Memory B cell (primary cell): ENCODE measurements at regions not wholly inside any gene's neighbourhood (a gene's known extent, or its start where the extent isn't known, plus 50 kb on each side); places are given as distances from the start of the nearest gene placed in this dataset.
"Not testable (repeated sequence)": the region's sequence is repeated elsewhere in the genome, so short reads cannot be mapped to it uniquely, and the experiment has no call there.

Experiments used
- ATAC-seq: fragments of 150-1000 bp; cut with Tn5 transposase; 2 replicates; pipeline ENCODE4 v1.10.0; 2021; ENCODE audit warnings: low read depth, mild to moderate bottlenecking, moderate library complexity
- DNase-seq, 2 donors: peaks; one replicate each; pipeline ENCODE4 v3.0.0; 2022; ENCODE audit warnings: low spot score in 2 of 2
- H3K27ac Mint-ChIP-seq: one replicate; pipeline ENCODE4 v1.8.0; 2022; ENCODE audit warnings: mild to moderate bottlenecking, moderate library complexity, mixed read lengths
- H3K27me3 Mint-ChIP-seq: one replicate; pipeline ENCODE4 v1.8.0; 2022; ENCODE audit warnings: mixed read lengths
- H3K36me3 Mint-ChIP-seq: one replicate; pipeline ENCODE4 v1.8.0; 2022; ENCODE audit warnings: mild to moderate bottlenecking, mixed read lengths
- H3K4me1 Mint-ChIP-seq: one replicate; pipeline ENCODE4 v1.8.0; 2022; ENCODE audit warnings: mixed read lengths
- H3K4me3 Mint-ChIP-seq: one replicate; pipeline ENCODE4 v1.8.0; 2022; ENCODE audit warnings: mild to moderate bottlenecking, moderate library complexity, mixed read lengths
- H3K9me3 Mint-ChIP-seq: one replicate; pipeline ENCODE4 v1.8.0; 2022; ENCODE audit warnings: mixed read lengths

- not testable (repeated sequence) for H3K36me3 Mint-ChIP-seq, H3K4me1 Mint-ChIP-seq, DNase-seq, ATAC-seq, H3K27ac Mint-ChIP-seq, H3K4me3 Mint-ChIP-seq, H3K9me3 Mint-ChIP-seq, H3K27me3 Mint-ChIP-seq
These were observed 282.0 kb upstream of the ZNF337 start for GRCh38 chr20:25978450-25979190.

GRCh38 chr20:25975816-25976215, 279.2 kb upstream of the ZNF337 start:
- not testable (repeated sequence) for ATAC-seq, H3K36me3 Mint-ChIP-seq, H3K27me3 Mint-ChIP-seq, H3K4me1 Mint-ChIP-seq, H3K27ac Mint-ChIP-seq, DNase-seq, H3K4me3 Mint-ChIP-seq, H3K9me3 Mint-ChIP-seq

- not testable (repeated sequence) for H3K9me3 Mint-ChIP-seq, H3K4me1 Mint-ChIP-seq, H3K27ac Mint-ChIP-seq, DNase-seq, H3K4me3 Mint-ChIP-seq, H3K36me3 Mint-ChIP-seq, H3K27me3 Mint-ChIP-seq, ATAC-seq
These were observed 268.6 kb upstream of the ZNF337 start for GRCh38 chr20:25965203-25965602.

GRCh38 chr20:25953876-25954275, 257.2 kb upstream of the ZNF337 start:
- not testable (repeated sequence) for DNase-seq, H3K4me1 Mint-ChIP-seq, H3K4me3 Mint-ChIP-seq, H3K9me3 Mint-ChIP-seq, H3K27me3 Mint-ChIP-seq, H3K36me3 Mint-ChIP-seq, H3K27ac Mint-ChIP-seq, ATAC-seq

- ATAC-seq, H3K9me3 Mint-ChIP-seq, H3K27me3 Mint-ChIP-seq, H3K4me1 Mint-ChIP-seq, DNase-seq, H3K27ac Mint-ChIP-seq, H3K4me3 Mint-ChIP-seq, H3K36me3 Mint-ChIP-seq: not testable (repeated sequence)
These were observed 238.6 kb upstream of the ZNF337 start for GRCh38 chr20:25935230-25935629.

- H3K4me1 Mint-ChIP-seq, H3K27ac Mint-ChIP-seq, H3K4me3 Mint-ChIP-seq, H3K27me3 Mint-ChIP-seq, H3K36me3 Mint-ChIP-seq, ATAC-seq, H3K9me3 Mint-ChIP-seq, DNase-seq: not testable (repeated sequence)
These were observed 236.2 kb upstream of the ZNF337 start for GRCh38 chr20:25932806-25933205.

GRCh38 chr20:25932170-25932569, 235.5 kb upstream of the ZNF337 start:
- H3K4me1 Mint-ChIP-seq, H3K9me3 Mint-ChIP-seq, H3K4me3 Mint-ChIP-seq, H3K27me3 Mint-ChIP-seq, H3K27ac Mint-ChIP-seq, DNase-seq, H3K36me3 Mint-ChIP-seq, ATAC-seq: not testable (repeated sequence)

GRCh38 chr20:25902321-25902720, 205.7 kb upstream of the ZNF337 start:
- not testable (repeated sequence) for H3K4me3 Mint-ChIP-seq, H3K27me3 Mint-ChIP-seq, H3K9me3 Mint-ChIP-seq, H3K36me3 Mint-ChIP-seq, H3K27ac Mint-ChIP-seq, H3K4me1 Mint-ChIP-seq, DNase-seq, ATAC-seq

- DNase-seq, H3K36me3 Mint-ChIP-seq, ATAC-seq, H3K4me3 Mint-ChIP-seq, H3K4me1 Mint-ChIP-seq, H3K27me3 Mint-ChIP-seq, H3K9me3 Mint-ChIP-seq, H3K27ac Mint-ChIP-seq: not testable (repeated sequence)
These were observed 202.0 kb upstream of the ZNF337 start for GRCh38 chr20:25898663-25899062.

GRCh38 chr20:25879096-25879495, 182.4 kb upstream of the ZNF337 start:
- not testable (repeated sequence) for H3K36me3 Mint-ChIP-seq, H3K4me3 Mint-ChIP-seq, DNase-seq, ATAC-seq, H3K9me3 Mint-ChIP-seq, H3K27ac Mint-ChIP-seq, H3K4me1 Mint-ChIP-seq
- H3K27me3 Mint-ChIP-seq: peaks cover 10% of the 10 kb centered on the region

- H3K9me3 Mint-ChIP-seq, H3K4me3 Mint-ChIP-seq, H3K36me3 Mint-ChIP-seq, ATAC-seq, DNase-seq, H3K27ac Mint-ChIP-seq: not testable (repeated sequence)
- peaks cover 11% of the 10 kb centered on the region for H3K4me1 Mint-ChIP-seq
- peaks cover 31% of the 10 kb centered on the region for H3K27me3 Mint-ChIP-seq
These were observed 172.0 kb upstream of the ZNF337 start for GRCh38 chr20:25868650-25868979.

GRCh38 chr20:25867776-25868649, 171.4 kb upstream of the ZNF337 start:
- Mint-ChIP-seq H3K27me3 (peaks cover 31% of the 10 kb centered on the region), H3K27ac (no peak overlapping the region), H3K4me1 (peaks cover 11% of the 10 kb centered on the region), H3K36me3 (no peaks in the 10 kb centered on the region), H3K9me3 (no peaks in the 10 kb centered on the region), H3K4me3 (no peak overlapping the region)
- DNase-seq: no peak
- ATAC-seq: peak; percentile 48

- Mint-ChIP-seq H3K4me1 (peaks cover 16% of the 10 kb centered on the region), H3K27me3 (peaks cover 37% of the 10 kb centered on the region)
- H3K4me3 Mint-ChIP-seq, H3K27ac Mint-ChIP-seq, ATAC-seq, DNase-seq, H3K9me3 Mint-ChIP-seq, H3K36me3 Mint-ChIP-seq: not testable (repeated sequence)
These were observed 170.5 kb upstream of the ZNF337 start for GRCh38 chr20:25867015-25867775.
